ENCODE measurements at regions not wholly inside any gene's neighbourhood (a gene's known extent, or its start where the extent isn't known, plus 50 kb on each side); places are given as distances from the start of the nearest gene placed in this dataset.

DNA sequence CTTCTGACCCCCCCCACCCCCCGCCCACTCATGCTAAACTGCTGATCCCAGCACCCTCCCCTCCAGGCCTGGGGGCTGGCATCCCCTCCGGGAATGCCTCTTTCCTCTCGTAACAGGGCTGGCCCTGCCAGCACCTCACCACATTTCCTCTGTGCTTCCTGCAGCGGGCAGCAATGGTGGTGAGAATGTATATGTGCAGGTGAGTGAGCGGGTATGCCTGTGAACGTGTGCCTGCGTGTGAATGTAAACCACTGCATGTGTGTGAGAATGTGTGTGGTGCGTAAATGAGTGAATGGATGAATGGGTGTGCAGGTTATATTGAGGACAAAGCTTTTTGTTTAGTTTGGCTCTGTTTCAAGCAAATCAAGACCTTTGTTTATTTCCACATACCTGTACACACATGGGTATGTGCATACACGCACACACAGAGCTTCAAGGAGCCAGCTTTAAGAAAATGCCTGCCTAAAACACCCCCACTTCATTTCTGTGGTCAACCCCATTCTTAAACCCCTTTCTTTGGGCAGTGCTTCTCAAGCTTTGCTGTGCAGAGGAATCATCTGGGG lies 95.7 kb upstream of the SHB start (continued):
- TF ChIP-seq BCL11A (IDR thresholded peaks at IDR 0.05; ENCODE audit: low read depth in 2 of 2, low read length in 2 of 2): no peak
- no peak for TF ChIP-seq SP4 (IDR thresholded peaks at IDR 0.05; ENCODE audit: low read length)
- TF ChIP-seq EP300 (IDR thresholded peaks at IDR 0.05; ENCODE audit: borderline replicate concordance in 1 of 2, low read depth in 2 of 2, low read length in 2 of 2): no peak
- TF ChIP-seq SRF (IDR thresholded peaks at IDR 0.05; ENCODE audit: low read depth, low read length): no peak
- no peak for TF ChIP-seq BACH1 (IDR thresholded peaks at IDR 0.05; ENCODE audit: low read length)
- no peak for TF ChIP-seq BRCA1 (IDR thresholded peaks at IDR 0.05; ENCODE audit: low read depth, low read length)

Data from H1 (cell line).